Colonic mucosa (tissue), 4 donors: ENCODE measurements at regions not wholly inside any gene's neighbourhood (a gene's known extent, or its start where the extent isn't known, plus 50 kb on each side); places are given as distances from the start of the nearest gene placed in this dataset.
"Not testable (repeated sequence)": the region's sequence is repeated elsewhere in the genome, so short reads cannot be mapped to it uniquely, and the experiment has no call there.

Experiments used
- DNase-seq: peaks from one replicate; pipeline ENCODE4 v3.0.0-alpha.2; 2020
- H3K27ac ChIP-seq: fragments of 200-600 bp; one replicate; pipeline ENCODE4 v1.8.0; 2021
- H3K27me3 ChIP-seq: fragments of 200-600 bp; one replicate; pipeline ENCODE4 v1.8.0; 2021
- H3K36me3 ChIP-seq: fragments of 200-600 bp; one replicate; pipeline ENCODE4 v1.8.0; 2021
- H3K4me1 ChIP-seq: fragments of 200-600 bp; one replicate; pipeline ENCODE4 v1.8.0; 2021; ENCODE audit warnings: mild to moderate bottlenecking
- H3K4me3 ChIP-seq: fragments of 200-600 bp; one replicate; pipeline ENCODE4 v1.8.0; 2021
- H3K9ac ChIP-seq, 2 donors: one replicate each; pipeline ENCODE4 v1.7.0; 2013; ENCODE audit warnings: control low read depth in 2 of 2, low read depth in 2 of 2, low read length in 2 of 2
- H3K9me3 ChIP-seq: fragments of 200-600 bp; one replicate; pipeline ENCODE4 v1.8.0; 2021
- CTCF ChIP-seq: fragments of 200-600 bp; IDR thresholded peaks from one replicate; pipeline ENCODE4 v1.8.0; 2022; ENCODE audit warnings: antibody characterized with exemption, mild to moderate bottlenecking
- intact Hi-C: fragments of 100-400 bp; cut with DNase I; formaldehyde crosslinking; loops from one replicate; pipeline ENCODE4 v1.14.1; 2022
- donor health status: healthy.
- donor health status: DM: no; HTN: no; CAD: no.
- donor health status: DM: no; HTN: no; CAD: no.

- H3K9me3 ChIP-seq: no peaks in the 10 kb centered on the region
- no peak overlapping the region for H3K27ac ChIP-seq
- no peak for TF ChIP-seq CTCF
- no peak for DNase-seq
- H3K36me3 ChIP-seq: no peaks in the 10 kb centered on the region
- intact Hi-C loops: no loop called here
- H3K27me3 ChIP-seq: no peaks in the 10 kb centered on the region
- H3K9ac ChIP-seq: no peak overlapping the region
- no peak overlapping the region for H3K4me3 ChIP-seq
- H3K4me1 ChIP-seq: no peaks in the 10 kb centered on the region
Measured at GRCh38 chrX:147522981-147523380, 388.7 kb upstream of the FMR1 start.

GRCh38 chrX:147533426-147533825, 378.3 kb upstream of the FMR1 start:
- TF ChIP-seq CTCF: no peak
- Histone ChIP-seq H3K27ac (no peak overlapping the region), H3K4me1 (no peaks in the 10 kb centered on the region), H3K4me3 (no peak overlapping the region), H3K9me3 (no peaks in the 10 kb centered on the region), H3K36me3 (no peaks in the 10 kb centered on the region), H3K9ac (no peak overlapping the region), H3K27me3 (no peaks in the 10 kb centered on the region)
- no peak for DNase-seq
- intact Hi-C loops: no loop called here

GRCh38 chrX:147537172-147537571, 374.5 kb upstream of the FMR1 start:
- no peaks in the 10 kb centered on the region for H3K27me3 ChIP-seq
- H3K9me3 ChIP-seq: no peaks in the 10 kb centered on the region
- intact Hi-C loops: no loop called here
- H3K27ac ChIP-seq: no peak overlapping the region
- H3K36me3 ChIP-seq: no peaks in the 10 kb centered on the region
- no peak for TF ChIP-seq CTCF
- DNase-seq: no peak
- no peak overlapping the region for H3K4me3 ChIP-seq
- H3K9ac ChIP-seq: no peak overlapping the region
- H3K4me1 ChIP-seq: no peaks in the 10 kb centered on the region

GRCh38 chrX:147548023-147548422, 363.7 kb upstream of the FMR1 start:
- H3K27ac ChIP-seq, H3K9me3 ChIP-seq, H3K4me1 ChIP-seq, DNase-seq, H3K4me3 ChIP-seq, H3K36me3 ChIP-seq, intact Hi-C loops, H3K9ac ChIP-seq, H3K27me3 ChIP-seq: not testable (repeated sequence)

- TF ChIP-seq CTCF: no peak
- Histone ChIP-seq H3K9me3 (no peaks in the 10 kb centered on the region), H3K4me3 (no peak overlapping the region), H3K4me1 (no peaks in the 10 kb centered on the region), H3K9ac (no peak overlapping the region), H3K36me3 (no peaks in the 10 kb centered on the region), H3K27me3 (no peaks in the 10 kb centered on the region), H3K27ac (no peak overlapping the region)
- intact Hi-C loops: no loop called here
- no peak for DNase-seq
Measured at GRCh38 chrX:147550217-147550616, 361.5 kb upstream of the FMR1 start.

GRCh38 chrX:147559191-147559590, 352.5 kb upstream of the FMR1 start:
- no peak overlapping the region for H3K9ac ChIP-seq
- no peaks in the 10 kb centered on the region for H3K27me3 ChIP-seq
- no peaks in the 10 kb centered on the region for H3K4me1 ChIP-seq
- H3K27ac ChIP-seq: no peak overlapping the region
- no peaks in the 10 kb centered on the region for H3K9me3 ChIP-seq
- H3K36me3 ChIP-seq: no peaks in the 10 kb centered on the region
- DNase-seq: no peak
- no peak for TF ChIP-seq CTCF
- no peak overlapping the region for H3K4me3 ChIP-seq
- intact Hi-C loops: no loop called here
